ENCODE measurements at regions not wholly inside any gene's neighbourhood (a gene's known extent, or its start where the extent isn't known, plus 50 kb on each side); places are given as distances from the start of the nearest gene placed in this dataset.

DNA sequence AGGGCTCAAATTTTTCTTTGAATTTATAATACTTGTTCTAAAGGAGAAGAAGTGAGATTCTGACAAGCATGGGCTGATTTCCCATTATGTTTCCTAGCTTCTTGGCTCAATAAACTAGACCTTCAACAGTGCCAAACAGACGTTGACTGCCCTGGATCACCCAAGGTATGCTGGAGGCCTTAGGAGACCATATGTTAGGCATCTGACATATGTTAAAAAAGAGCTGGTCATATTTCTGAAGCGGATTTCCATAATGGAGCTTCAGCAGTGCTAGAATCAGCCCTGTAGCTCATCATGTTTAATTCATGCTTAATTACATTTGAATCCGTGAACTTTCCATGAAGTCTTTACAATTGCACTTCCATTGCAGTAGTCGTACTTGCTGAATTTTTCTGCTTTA, 653.3 kb downstream of the DIAPH3 start:
- TF ChIP-seq EZH2 (IDR thresholded peaks at IDR 0.05; ENCODE audit: low read depth), result no peak
- TF ChIP-seq, protein P1, sequence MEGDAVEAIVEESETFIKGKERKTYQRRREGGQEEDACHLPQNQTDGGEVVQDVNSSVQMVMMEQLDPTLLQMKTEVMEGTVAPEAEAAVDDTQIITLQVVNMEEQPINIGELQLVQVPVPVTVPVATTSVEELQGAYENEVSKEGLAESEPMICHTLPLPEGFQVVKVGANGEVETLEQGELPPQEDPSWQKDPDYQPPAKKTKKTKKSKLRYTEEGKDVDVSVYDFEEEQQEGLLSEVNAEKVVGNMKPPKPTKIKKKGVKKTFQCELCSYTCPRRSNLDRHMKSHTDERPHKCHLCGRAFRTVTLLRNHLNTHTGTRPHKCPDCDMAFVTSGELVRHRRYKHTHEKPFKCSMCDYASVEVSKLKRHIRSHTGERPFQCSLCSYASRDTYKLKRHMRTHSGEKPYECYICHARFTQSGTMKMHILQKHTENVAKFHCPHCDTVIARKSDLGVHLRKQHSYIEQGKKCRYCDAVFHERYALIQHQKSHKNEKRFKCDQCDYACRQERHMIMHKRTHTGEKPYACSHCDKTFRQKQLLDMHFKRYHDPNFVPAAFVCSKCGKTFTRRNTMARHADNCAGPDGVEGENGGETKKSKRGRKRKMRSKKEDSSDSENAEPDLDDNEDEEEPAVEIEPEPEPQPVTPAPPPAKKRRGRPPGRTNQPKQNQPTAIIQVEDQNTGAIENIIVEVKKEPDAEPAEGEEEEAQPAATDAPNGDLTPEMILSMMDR (conservative IDR thresholded peaks at IDR 0.05), result no peak
- Histone ChIP-seq H3K4me1 (replicated peaks; ENCODE audit: insufficient read depth) (no peaks in the 10 kb centered on the region), H3K27me3 (ENCODE audit: insufficient read depth, low read depth) (0 out of 2 replicates have a peak, but pooled peaks cover 5% of the 10 kb centered on the region), H3K79me2 (ENCODE audit: low read depth) (no peaks in the 10 kb centered on the region), H3K9me3 (ENCODE audit: insufficient read depth, low read depth) (no peaks in the 10 kb centered on the region), H4K20me1 (ENCODE audit: insufficient read depth) (no peaks in the 10 kb centered on the region), H3K9me2 (ENCODE audit: insufficient read depth) (no peaks in the 10 kb centered on the region), H3K27ac (no peak overlapping the region), H2AFZ (no peak overlapping the region), H3K4me2 (no peak overlapping the region), H3K4me3 (no peak overlapping the region), H3K36me3 (ENCODE audit: low read depth) (no peaks in the 10 kb centered on the region), H3F3A (ENCODE audit: insufficient read depth, low read depth) (no peaks in the 10 kb centered on the region)
- intact Hi-C loops (cut with micrococcal nuclease; ENCODE audit: unreplicated experiment), result no loop called here
- POLR2A ChIA-PET (ENCODE audit: unreplicated experiment), result no interaction called here
- DNase-seq, result no peak
- no TSS peak for BruUV-seq (replicated peaks)
- CTCF ChIA-PET, result no interaction called here

DNA sequence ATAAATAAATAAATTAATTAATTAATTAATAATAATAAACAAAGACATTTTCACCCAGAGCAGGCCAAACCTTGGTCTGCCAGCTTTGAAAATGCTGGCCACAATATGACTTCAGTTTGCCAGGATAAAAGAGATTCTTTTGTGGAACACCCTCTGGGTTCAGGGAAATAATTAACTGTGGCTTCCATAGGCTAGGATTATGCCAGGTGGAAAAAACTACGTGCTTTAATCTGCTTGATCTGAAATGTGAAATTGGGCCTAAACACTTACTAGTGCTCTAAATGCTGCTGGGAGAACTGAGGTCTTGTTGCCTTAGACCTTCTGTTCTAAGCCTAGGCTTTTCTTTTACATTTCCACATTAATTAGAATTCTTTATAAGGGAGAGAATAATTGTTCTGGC, 650.0 kb downstream of the DIAPH3 start:
- H3K36me3 ChIP-seq (ENCODE audit: low read depth), result no peaks in the 10 kb centered on the region
- no peak overlapping the region for H3K4me2 ChIP-seq
- H3K9me2 ChIP-seq (ENCODE audit: insufficient read depth), result 0 out of 2 replicates have a peak, but pooled peaks cover 4% of the 10 kb centered on the region
- H4K20me1 ChIP-seq (ENCODE audit: insufficient read depth), result no peaks in the 10 kb centered on the region
- no peaks in the 10 kb centered on the region for H3K9me3 ChIP-seq (ENCODE audit: insufficient read depth, low read depth)
- ChIA-PET POLR2A (ENCODE audit: unreplicated experiment) (no interaction called here), CTCF (no interaction called here)
- no peak for TF ChIP-seq EZH2 (IDR thresholded peaks at IDR 0.05; ENCODE audit: low read depth)
- TF ChIP-seq, protein P1 (conservative IDR thresholded peaks at IDR 0.05), result no peak
- DNase-seq, result no peak
- no peaks in the 10 kb centered on the region for H3K79me2 ChIP-seq (ENCODE audit: low read depth)
- no peak overlapping the region for H2AFZ ChIP-seq
- H3K4me3 ChIP-seq, result no peak overlapping the region
- intact Hi-C loops (cut with micrococcal nuclease; ENCODE audit: unreplicated experiment), result no loop called here
- H3F3A ChIP-seq (ENCODE audit: insufficient read depth, low read depth), result no peaks in the 10 kb centered on the region
- H3K27me3 ChIP-seq (ENCODE audit: insufficient read depth, low read depth), result no peaks in the 10 kb centered on the region
- H3K4me1 ChIP-seq (replicated peaks; ENCODE audit: insufficient read depth), result no peaks in the 10 kb centered on the region
- no peak overlapping the region for H3K27ac ChIP-seq
- no TSS peak for BruUV-seq (replicated peaks)

DNA sequence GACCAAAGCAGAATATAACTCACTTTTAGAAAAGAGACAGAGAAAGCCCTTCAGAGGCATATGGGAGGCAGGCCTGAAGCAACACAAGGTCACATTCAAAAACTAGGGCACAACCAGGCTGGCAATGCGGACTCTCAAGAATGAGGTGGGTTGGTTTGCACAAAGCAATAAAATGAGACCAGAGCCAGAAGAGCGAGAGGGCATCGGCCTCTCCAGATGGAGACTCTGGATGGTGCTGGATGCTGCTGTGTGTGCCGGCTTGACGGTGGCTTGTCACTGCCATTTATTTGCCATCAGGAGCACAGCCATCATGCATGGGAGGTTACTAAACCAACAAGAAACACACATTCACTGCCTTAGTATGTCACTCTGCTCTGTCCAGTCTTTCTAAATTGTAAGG, 649.4 kb downstream of the DIAPH3 start:
- Histone ChIP-seq H3K4me3 (no peak overlapping the region), H3K9me3 (ENCODE audit: insufficient read depth, low read depth) (no peaks in the 10 kb centered on the region), H3K9me2 (ENCODE audit: insufficient read depth) (0 out of 2 replicates have a peak, but pooled peaks cover 4% of the 10 kb centered on the region), H3K4me2 (no peak overlapping the region), H3K27ac (no peak overlapping the region), H3K79me2 (ENCODE audit: low read depth) (no peaks in the 10 kb centered on the region), H3K27me3 (ENCODE audit: insufficient read depth, low read depth) (no peaks in the 10 kb centered on the region), H3K4me1 (replicated peaks; ENCODE audit: insufficient read depth) (no peaks in the 10 kb centered on the region), H3F3A (ENCODE audit: insufficient read depth, low read depth) (no peaks in the 10 kb centered on the region), H2AFZ (no peak overlapping the region), H4K20me1 (ENCODE audit: insufficient read depth) (no peaks in the 10 kb centered on the region), H3K36me3 (ENCODE audit: low read depth) (no peaks in the 10 kb centered on the region)
- ChIA-PET POLR2A (ENCODE audit: unreplicated experiment) (no interaction called here), CTCF (no interaction called here)
- no peak for DNase-seq
- TF ChIP-seq EZH2 (IDR thresholded peaks at IDR 0.05; ENCODE audit: low read depth), result no peak
- TF ChIP-seq, protein P1 (conservative IDR thresholded peaks at IDR 0.05), result no peak
- intact Hi-C loops (cut with micrococcal nuclease; ENCODE audit: unreplicated experiment), result no loop called here
- BruUV-seq (replicated peaks), result no TSS peak
